ENCODE measurements at regions not wholly inside any gene's neighbourhood (a gene's known extent, or its start where the extent isn't known, plus 50 kb on each side); places are given as distances from the start of the nearest gene placed in this dataset.
"Not testable (repeated sequence)": the region's sequence is repeated elsewhere in the genome, so short reads cannot be mapped to it uniquely, and the experiment has no call there.

DNA sequence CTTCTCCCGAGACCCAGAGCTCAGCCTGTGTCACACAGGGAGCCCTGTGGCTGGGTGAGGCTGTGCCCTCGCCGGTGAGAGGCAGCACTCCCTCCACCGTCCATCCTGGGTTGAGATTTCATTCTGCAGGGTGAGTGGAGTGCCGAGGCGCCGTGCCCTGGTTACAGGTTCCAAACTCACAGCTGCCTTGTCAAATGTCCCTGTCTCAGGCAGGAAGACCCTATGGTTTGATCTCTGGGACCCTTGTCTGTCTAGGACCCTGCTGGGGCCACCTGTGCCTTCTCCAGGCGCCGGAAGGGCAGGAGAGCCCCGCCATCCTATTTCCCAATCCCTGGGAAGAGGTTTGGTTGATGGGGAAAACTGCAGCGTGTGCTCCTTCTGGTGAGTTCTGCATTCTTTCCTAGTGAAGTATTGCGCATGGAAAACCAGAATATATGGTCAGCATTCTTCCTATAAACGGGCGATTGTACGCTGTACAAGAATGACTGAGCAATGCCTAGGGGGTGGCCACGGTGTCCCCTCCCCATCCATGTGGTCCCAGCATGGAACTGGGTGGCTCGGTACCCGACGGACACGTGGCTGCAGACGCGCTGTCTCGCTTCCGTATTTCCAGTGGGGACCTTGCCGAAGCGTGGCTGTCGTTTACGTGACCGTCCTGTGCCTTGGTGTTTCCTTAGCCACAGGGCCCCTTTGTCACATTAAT is 95.9 kb upstream of the COL5A1 start:
- Histone ChIP-seq H3K27ac (ENCODE audit: low read depth in 1 of 3, low read length in 2 of 3) (peak overlapping the region in 2 of 3 donors; percentile 75 to 82), H3K4me3 (ENCODE audit: low read depth in 1 of 3, low read length in 3 of 3) (no peak overlapping the region), H3K4me1 (ENCODE audit: control insufficient read depth in 3 of 3, insufficient read depth in 2 of 3, low read depth in 1 of 3, low read length in 2 of 3) (peaks cover 0 to 22% (median 0%) of the 10 kb centered on the region in 3 donors), H3K27me3 (ENCODE audit: control insufficient read depth in 3 of 3, insufficient read depth in 3 of 3, low read length in 3 of 3) (no peaks in the 10 kb centered on the region), H3K36me3 (ENCODE audit: control insufficient read depth in 3 of 3, insufficient read depth in 2 of 3, low read depth in 1 of 3, low read length in 3 of 3) (no peaks in the 10 kb centered on the region), H3K9me3 (ENCODE audit: control insufficient read depth in 2 of 2, insufficient read depth in 1 of 2, low read depth in 1 of 2, low read length in 1 of 2) (no peaks in the 10 kb centered on the region)
- FAIRE-seq (no peak), DNase-seq (no peak)
- WGBS, 3 donors, result 59 to 77% (median 69%) methylated on average over 29 of the region's 29 CpGs

DNA sequence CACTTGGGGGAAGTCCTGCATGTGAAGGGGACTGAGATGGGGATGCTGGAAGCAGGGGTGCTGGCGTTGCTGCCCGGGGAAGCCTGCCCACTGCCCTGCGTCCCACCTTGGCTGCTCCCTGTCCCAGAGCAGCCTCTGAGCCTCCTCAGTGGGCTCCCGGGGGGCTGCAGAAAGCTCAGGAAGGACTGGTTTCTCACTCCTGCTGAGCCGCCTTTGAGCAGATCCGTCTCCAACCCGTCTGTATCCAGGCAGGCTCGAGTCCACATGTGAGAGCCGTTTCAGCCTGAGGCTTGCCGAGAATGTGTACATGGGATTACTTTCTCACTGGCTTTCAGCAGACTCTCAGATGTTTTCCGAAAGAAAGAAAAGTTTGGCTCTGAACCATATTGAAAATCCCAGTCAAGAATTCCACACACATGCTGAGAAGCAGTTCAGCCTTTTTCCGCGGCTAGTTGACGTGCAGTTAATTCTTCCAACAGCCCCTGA is 95.3 kb upstream of the COL5A1 start:
- FAIRE-seq, result no peak
- no peaks in the 10 kb centered on the region for H3K27me3 ChIP-seq (ENCODE audit: control insufficient read depth in 3 of 3, insufficient read depth in 3 of 3, low read length in 3 of 3)
- no peaks in the 10 kb centered on the region for H3K9me3 ChIP-seq (ENCODE audit: control insufficient read depth in 2 of 2, insufficient read depth in 1 of 2, low read depth in 1 of 2, low read length in 1 of 2)
- H3K4me3 ChIP-seq (ENCODE audit: low read depth in 1 of 3, low read length in 3 of 3), result no peak overlapping the region
- peak overlapping the region in 2 of 3 donors; percentile 75 to 82 for H3K27ac ChIP-seq (ENCODE audit: low read depth in 1 of 3, low read length in 2 of 3)
- WGBS, 3 donors, result 47 to 57% (median 53%) methylated on average over 12 to 14 of the region's 14 CpGs
- H3K4me1 ChIP-seq (ENCODE audit: control insufficient read depth in 3 of 3, insufficient read depth in 2 of 3, low read depth in 1 of 3, low read length in 2 of 3), result peaks cover 0 to 22% (median 0%) of the 10 kb centered on the region in 3 donors
- DNase-seq, result no peak
- H3K36me3 ChIP-seq (ENCODE audit: control insufficient read depth in 3 of 3, insufficient read depth in 2 of 3, low read depth in 1 of 3, low read length in 3 of 3), result no peaks in the 10 kb centered on the region

DNA sequence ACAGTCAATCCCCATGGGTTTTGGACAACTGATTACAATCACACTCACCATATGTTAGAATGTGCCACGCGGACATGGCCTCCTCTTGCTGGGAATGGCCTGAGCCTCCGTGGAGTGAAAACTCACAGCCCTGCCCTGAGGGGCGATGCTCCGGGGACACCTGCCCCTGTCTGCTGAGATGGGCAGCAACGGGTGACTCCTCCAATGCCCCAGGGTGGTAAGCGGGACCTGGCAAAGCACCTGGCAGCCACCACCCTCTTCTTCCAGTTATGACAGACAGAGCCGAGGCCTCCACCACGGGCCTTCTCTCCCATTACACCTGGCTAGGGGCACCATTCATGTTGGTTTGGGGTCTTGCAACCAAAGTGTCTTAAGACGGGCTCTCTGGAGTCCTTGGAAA is 94.9 kb upstream of the COL5A1 start:
- 79 to 86% (median 83%) methylated on average over 10 of the region's 10 CpGs for WGBS, 3 donors
- peaks cover 0 to 22% (median 0%) of the 10 kb centered on the region in 3 donors for H3K4me1 ChIP-seq (ENCODE audit: control insufficient read depth in 3 of 3, insufficient read depth in 2 of 3, low read depth in 1 of 3, low read length in 2 of 3)
- H3K9me3 ChIP-seq (ENCODE audit: control insufficient read depth in 2 of 2, insufficient read depth in 1 of 2, low read depth in 1 of 2, low read length in 1 of 2), result no peaks in the 10 kb centered on the region
- no peak for FAIRE-seq
- peaks cover 0 to under 1% (median 0%) of the 10 kb centered on the region in 3 donors for H3K27me3 ChIP-seq (ENCODE audit: control insufficient read depth in 3 of 3, insufficient read depth in 3 of 3, low read length in 3 of 3)
- no peak overlapping the region for H3K4me3 ChIP-seq (ENCODE audit: low read depth in 1 of 3, low read length in 3 of 3)
- DNase-seq, result no peak
- H3K36me3 ChIP-seq (ENCODE audit: control insufficient read depth in 3 of 3, insufficient read depth in 2 of 3, low read depth in 1 of 3, low read length in 3 of 3), result no peaks in the 10 kb centered on the region
- H3K27ac ChIP-seq (ENCODE audit: low read depth in 1 of 3, low read length in 2 of 3), result peak overlapping the region in 1 of 3 donors; percentile 82

DNA sequence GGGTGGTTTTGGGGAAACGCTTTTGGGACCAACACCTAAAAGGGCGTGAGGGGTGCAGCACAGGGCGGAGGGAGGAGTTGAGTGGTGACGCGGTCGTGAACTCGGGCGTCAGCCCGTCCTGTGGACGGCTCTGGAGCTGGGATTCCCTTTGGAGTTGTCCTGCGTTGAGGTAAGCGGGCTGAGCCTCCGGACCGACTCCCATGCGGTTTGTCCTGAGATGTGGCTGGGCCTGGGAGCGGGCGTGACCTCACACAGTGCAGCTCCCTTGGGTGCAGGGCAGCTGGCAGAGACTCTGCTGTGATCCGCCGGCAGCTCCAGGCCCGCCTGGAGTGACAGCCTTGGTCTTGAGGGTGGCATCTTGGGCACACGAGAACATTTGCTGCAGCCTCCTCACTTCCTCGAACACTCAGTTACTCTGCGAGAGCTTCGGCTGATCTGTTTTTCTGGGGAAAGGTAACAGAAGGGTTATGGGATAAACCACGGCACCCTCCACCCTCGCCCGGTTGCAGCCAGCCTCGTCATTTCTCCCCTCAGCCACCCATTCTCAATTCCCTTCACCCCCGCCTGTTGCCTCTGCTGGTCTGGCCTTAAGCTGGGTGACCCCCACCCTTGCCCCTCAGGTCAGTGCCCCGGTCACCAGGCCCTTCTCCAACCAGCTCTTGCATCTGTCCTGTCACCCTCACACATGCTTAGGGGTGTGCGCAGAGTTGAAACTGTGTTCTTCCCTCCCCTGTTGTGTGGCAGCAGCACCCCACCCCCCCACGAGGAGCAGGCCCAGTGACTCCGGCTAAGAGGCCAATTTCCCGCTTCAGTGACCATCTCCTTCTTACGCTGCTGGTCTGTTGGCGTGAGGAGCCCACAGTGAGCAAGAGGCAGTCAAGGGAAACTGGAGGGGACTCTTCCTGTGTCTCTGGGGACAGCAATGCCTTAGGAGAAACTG is 94.2 kb upstream of the COL5A1 start:
- Histone ChIP-seq H3K9me3 (ENCODE audit: control insufficient read depth in 2 of 2, insufficient read depth in 1 of 2, low read depth in 1 of 2, low read length in 1 of 2) (no peaks in the 10 kb centered on the region), H3K27me3 (ENCODE audit: control insufficient read depth in 3 of 3, insufficient read depth in 3 of 3, low read length in 3 of 3) (peaks cover 0 to 2% (median 0%) of the 10 kb centered on the region in 3 donors), H3K27ac (ENCODE audit: low read depth in 1 of 3, low read length in 2 of 3) (peak overlapping the region in 1 of 3 donors; percentile 82), H3K36me3 (ENCODE audit: control insufficient read depth in 3 of 3, insufficient read depth in 2 of 3, low read depth in 1 of 3, low read length in 3 of 3) (no peaks in the 10 kb centered on the region), H3K4me1 (ENCODE audit: control insufficient read depth in 3 of 3, insufficient read depth in 2 of 3, low read depth in 1 of 3, low read length in 2 of 3) (peaks cover 0 to 23% (median 0%) of the 10 kb centered on the region in 3 donors), H3K4me3 (ENCODE audit: low read depth in 1 of 3, low read length in 3 of 3) (no peak overlapping the region)
- FAIRE-seq (no peak), DNase-seq (no peak)
- WGBS, 3 donors, result 82 to 87% (median 83%) methylated on average over 34 to 36 of the region's 36 CpGs

DNA sequence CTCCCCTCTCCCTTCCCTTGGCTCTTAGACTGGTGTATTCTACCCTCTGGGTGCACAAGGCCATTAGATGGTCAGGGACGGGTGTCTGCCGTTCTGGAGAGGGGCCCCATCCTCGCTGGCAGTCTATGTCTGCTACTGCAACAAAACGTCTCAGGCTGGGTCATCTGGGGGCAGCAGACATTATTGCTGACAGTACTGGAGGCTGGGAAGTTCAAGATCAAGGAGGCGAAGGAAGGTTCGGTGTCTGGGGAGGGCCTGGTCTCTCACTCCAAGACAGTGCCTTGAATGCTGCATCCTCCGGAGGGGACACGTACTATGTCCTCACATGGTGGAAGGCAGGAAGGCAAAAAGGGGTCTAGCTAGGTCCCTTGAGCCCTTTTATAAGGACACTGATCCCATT is 93.4 kb upstream of the COL5A1 start:
- no peak for FAIRE-seq
- H3K27me3 ChIP-seq (ENCODE audit: control insufficient read depth in 3 of 3, insufficient read depth in 3 of 3, low read length in 3 of 3), result peaks cover 0 to 2% (median 0%) of the 10 kb centered on the region in 3 donors

DNA sequence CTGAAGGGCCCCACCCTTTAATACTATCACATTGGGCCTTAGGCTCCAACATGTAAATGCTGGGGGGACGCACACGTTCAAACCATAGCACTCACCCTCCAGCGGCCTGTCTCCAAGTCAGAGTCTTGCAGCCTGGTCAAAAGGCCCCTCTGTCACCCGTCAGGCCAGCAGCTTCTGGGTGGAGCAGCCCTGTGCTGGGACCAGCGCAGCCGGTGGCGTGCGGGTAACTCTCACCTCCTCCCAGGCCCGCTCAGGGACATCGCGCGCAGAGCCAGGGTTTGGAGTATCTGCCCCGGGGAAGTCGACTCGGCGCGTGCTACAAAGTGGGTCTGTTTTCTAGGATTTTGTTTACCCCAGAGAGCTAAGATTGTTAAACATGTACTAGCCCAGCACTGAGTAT is 93.0 kb upstream of the COL5A1 start:
- no peaks in the 10 kb centered on the region for H3K9me3 ChIP-seq (ENCODE audit: control insufficient read depth in 2 of 2, insufficient read depth in 1 of 2, low read depth in 1 of 2, low read length in 1 of 2)
- no peak overlapping the region for H3K27ac ChIP-seq (ENCODE audit: low read depth in 1 of 3, low read length in 2 of 3)
- 89 to 91% (median 91%) methylated on average over 17 of the region's 17 CpGs for WGBS, 3 donors
- no peak for FAIRE-seq
- H3K4me1 ChIP-seq (ENCODE audit: control insufficient read depth in 3 of 3, insufficient read depth in 2 of 3, low read depth in 1 of 3, low read length in 2 of 3), result peaks cover 0 to 30% (median 0%) of the 10 kb centered on the region in 3 donors
- H3K36me3 ChIP-seq (ENCODE audit: control insufficient read depth in 3 of 3, insufficient read depth in 2 of 3, low read depth in 1 of 3, low read length in 3 of 3), result no peaks in the 10 kb centered on the region
- DNase-seq, result no peak
- peaks cover 0 to 2% (median 0%) of the 10 kb centered on the region in 3 donors for H3K27me3 ChIP-seq (ENCODE audit: control insufficient read depth in 3 of 3, insufficient read depth in 3 of 3, low read length in 3 of 3)
- no peak overlapping the region for H3K4me3 ChIP-seq (ENCODE audit: low read depth in 1 of 3, low read length in 3 of 3)

More for the DNA sequence above, 93.4 kb upstream of the COL5A1 start:
- Histone ChIP-seq H3K4me1 (ENCODE audit: control insufficient read depth in 3 of 3, insufficient read depth in 2 of 3, low read depth in 1 of 3, low read length in 2 of 3) (peaks cover 0 to 30% (median 0%) of the 10 kb centered on the region in 3 donors), H3K4me3 (ENCODE audit: low read depth in 1 of 3, low read length in 3 of 3) (no peak overlapping the region), H3K9me3 (ENCODE audit: control insufficient read depth in 2 of 2, insufficient read depth in 1 of 2, low read depth in 1 of 2, low read length in 1 of 2) (no peaks in the 10 kb centered on the region), H3K27ac (ENCODE audit: low read depth in 1 of 3, low read length in 2 of 3) (no peak overlapping the region), H3K36me3 (ENCODE audit: control insufficient read depth in 3 of 3, insufficient read depth in 2 of 3, low read depth in 1 of 3, low read length in 3 of 3) (no peaks in the 10 kb centered on the region)
- DNase-seq, result no peak
- WGBS, 3 donors, result 73 to 83% (median 74%) methylated on average over 8 of the region's 8 CpGs

DNA sequence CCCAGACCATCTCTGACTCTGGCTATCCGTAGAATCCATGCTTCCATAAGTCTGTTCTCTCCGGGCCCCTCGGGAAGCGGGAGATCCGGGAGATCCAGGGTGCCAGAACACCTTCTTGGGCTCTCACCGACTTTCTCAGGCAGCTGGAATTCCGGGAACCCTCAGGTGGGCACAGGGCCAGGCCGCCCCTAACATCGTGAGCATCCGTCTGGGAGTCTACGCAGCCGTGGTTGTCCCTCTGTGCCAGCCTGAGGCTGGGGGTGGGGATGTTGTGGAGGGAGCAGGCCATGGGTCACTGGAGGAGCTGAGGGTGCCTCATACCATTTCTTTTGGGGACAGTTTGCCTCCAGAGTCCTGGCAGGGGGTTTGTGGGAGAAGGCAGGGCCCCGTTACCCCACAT is 92.3 kb upstream of the COL5A1 start:
- Histone ChIP-seq H3K4me1 (ENCODE audit: control insufficient read depth in 3 of 3, insufficient read depth in 2 of 3, low read depth in 1 of 3, low read length in 2 of 3) (peaks cover 0 to 30% (median 0%) of the 10 kb centered on the region in 3 donors), H3K9me3 (ENCODE audit: control insufficient read depth in 2 of 2, insufficient read depth in 1 of 2, low read depth in 1 of 2, low read length in 1 of 2) (no peaks in the 10 kb centered on the region), H3K27ac (ENCODE audit: low read depth in 1 of 3, low read length in 2 of 3) (no peak overlapping the region), H3K27me3 (ENCODE audit: control insufficient read depth in 3 of 3, insufficient read depth in 3 of 3, low read length in 3 of 3) (peaks cover 0 to 2% (median 0%) of the 10 kb centered on the region in 3 donors), H3K36me3 (ENCODE audit: control insufficient read depth in 3 of 3, insufficient read depth in 2 of 3, low read depth in 1 of 3, low read length in 3 of 3) (no peaks in the 10 kb centered on the region), H3K4me3 (ENCODE audit: low read depth in 1 of 3, low read length in 3 of 3) (no peak overlapping the region)
- no peak for FAIRE-seq
- DNase-seq, result no peak
- 79 to 85% (median 80%) methylated on average over 13 of the region's 13 CpGs for WGBS, 3 donors

DNA sequence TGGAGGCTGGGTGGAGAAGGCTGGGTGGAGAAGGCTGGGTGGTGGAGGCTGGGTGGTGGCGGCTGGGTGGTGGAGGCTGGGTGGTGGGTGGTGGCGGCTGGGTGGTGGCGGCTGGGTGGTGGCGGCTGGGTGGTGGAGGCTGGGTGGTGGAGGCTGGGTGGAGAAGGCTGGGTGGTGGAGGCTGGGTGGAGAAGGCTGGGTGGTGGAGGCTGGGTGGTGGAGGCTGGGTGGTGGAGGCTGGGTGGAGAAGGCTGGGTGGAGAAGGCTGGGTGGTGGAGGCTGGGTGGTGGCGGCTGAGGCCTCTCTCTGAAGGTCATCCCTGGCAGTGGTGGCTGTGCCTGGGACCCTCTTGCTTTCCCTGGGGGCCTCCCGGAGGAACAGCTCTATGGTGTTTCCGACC is 91.5 kb upstream of the COL5A1 start:
- H3K27ac ChIP-seq (ENCODE audit: low read depth in 1 of 3, low read length in 2 of 3); H3K27me3 ChIP-seq (ENCODE audit: control insufficient read depth in 3 of 3, insufficient read depth in 3 of 3, low read length in 3 of 3); FAIRE-seq; H3K9me3 ChIP-seq (ENCODE audit: control insufficient read depth in 2 of 2, insufficient read depth in 1 of 2, low read depth in 1 of 2, low read length in 1 of 2); H3K4me3 ChIP-seq (ENCODE audit: low read depth in 1 of 3, low read length in 3 of 3); H3K36me3 ChIP-seq (ENCODE audit: control insufficient read depth in 3 of 3, insufficient read depth in 2 of 3, low read depth in 1 of 3, low read length in 3 of 3); DNase-seq: not testable (repeated sequence)
- H3K4me1 ChIP-seq (ENCODE audit: control insufficient read depth in 3 of 3, insufficient read depth in 2 of 3, low read depth in 1 of 3, low read length in 2 of 3), result peaks cover 0 to 22% (median 0%) of the 10 kb centered on the region in 3 donors
- WGBS, 3 donors, result 98 to 100% (median 100%) methylated on average over 3 to 6 of the region's 7 CpGs
